Adrenal gland (tissue), 9 donors: ENCODE measurements at regions not wholly inside any gene's neighbourhood (a gene's known extent, or its start where the extent isn't known, plus 50 kb on each side); places are given as distances from the start of the nearest gene placed in this dataset.

Experiments used
- DNase-seq, 7 donors: peaks; one replicate each; pipeline ENCODE4 v3.0.0-alpha.2; 2019 to 2020
- H3K27ac ChIP-seq, 5 donors: fragments of 200-600 bp; sonication (generic) in 4 of 5; 1 replicate in 3 of 5; 2 replicates in 2 of 5; pipeline versions ENCODE4 v1.5.1 to v1.8.0; 2016 to 2020; ENCODE audit warnings: mild to moderate bottlenecking in 1 of 5
- H3K27me3 ChIP-seq: fragments of 200-600 bp; 2 replicates; pipeline ENCODE4 v1.8.0; 2021
- H3K36me3 ChIP-seq, 2 donors: fragments of 200-600 bp; replicated peaks in 1 of 2; 1 replicate in 1 of 2; 2 replicates in 1 of 2; pipeline versions ENCODE4 v1.5.1 to v1.8.0; 2018 to 2022
- H3K4me1 ChIP-seq, 2 donors: fragments of 200-600 bp; replicated peaks in 1 of 2; 1 replicate in 1 of 2; 2 replicates in 1 of 2; pipeline versions ENCODE4 v1.5.1 to v1.8.0; 2018 to 2021
- H3K4me3 ChIP-seq, 4 donors: fragments of 200-600 bp; sonication (generic) in 3 of 4; one replicate each; pipeline ENCODE4 v1.5.1; 2016 to 2018
- H3K9me3 ChIP-seq, 3 donors: fragments of 200-600 bp; sonication (generic) in 1 of 3; replicated peaks in 1 of 3; 1 replicate in 2 of 3; 2 replicates in 1 of 3; pipeline versions ENCODE4 v1.5.1 to v1.8.0; 2016 to 2021
- CTCF ChIP-seq, 6 experiments: fragments of 450-650 bp in 4 of 6; fragments of 200-600 bp in 2 of 6; sonication (generic) in 1 of 6; IDR thresholded peaks; 1 replicate in 5 of 6; 2 replicates in 1 of 6; pipeline versions ENCODE4 v1.5.1 to v1.8.0; 2016 to 2021; ENCODE audit warnings: antibody characterized with exemption in 6 of 6, mild to moderate bottlenecking in 2 of 6, moderate library complexity in 1 of 6
- POLR2A ChIP-seq, 2 donors: fragments of 450-650 bp; IDR thresholded peaks; one replicate each; pipeline ENCODE4 v1.6.1; 2017; ENCODE audit warnings: antibody characterized with exemption in 2 of 2, mild to moderate bottlenecking in 2 of 2, moderate library complexity in 1 of 2
- WGBS, 4 donors: extraction: QIAGEN DNeasy Blood & Tissue Kit in 2 of 4; methylation state at CpG; one replicate each; pipeline versions ENCODE4 v1.1.5 to v1.1.7; 2013 to 2017; 5-methylcytosine and 5-hydroxymethylcytosine counted together
- intact Hi-C, 2 donors: fragments of 100-400 bp; cut with DNase I; formaldehyde crosslinking; loops; one replicate each; pipeline versions ENCODE4 v1.14.1 to v1.15.0; 2022 to 2023
- donor health status: healthy with polysubstance abuse.
- donor health status: Bipolar disorder and iron deficiency.
- donor health status: DM: yes; HTN: yes; CAD: no.
- donor health status: DM: no; HTN: no; CAD: no.
- donor health status: DM: no; HTN: no; CAD: no.

DNA sequence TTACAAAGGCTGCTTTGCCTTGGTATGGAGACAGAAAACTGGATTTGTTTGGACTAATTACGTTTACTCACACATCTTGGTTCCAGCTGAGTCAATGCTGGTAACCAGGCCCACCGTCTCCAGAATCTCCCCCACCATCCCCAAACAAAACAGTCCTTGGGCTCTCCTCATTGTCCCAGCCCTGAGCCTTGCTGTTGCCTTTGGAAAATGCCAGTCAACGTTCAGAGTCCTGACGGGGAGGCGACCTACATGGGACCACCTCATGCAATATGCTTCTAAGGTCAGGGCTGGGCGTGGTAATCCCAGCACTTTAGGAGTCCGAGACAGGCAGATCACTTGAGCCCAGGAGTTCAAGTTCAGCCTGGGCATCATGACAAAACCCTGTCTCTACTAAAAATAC is 85.2 kb upstream of the IQSEC1 start:
- Histone ChIP-seq H3K36me3 (no peaks in the 10 kb centered on the region), H3K9me3 (peaks cover 0 to 5% (median 0%) of the 10 kb centered on the region in 3 donors), H3K4me3 (no peak overlapping the region), H3K27ac (no peak overlapping the region), H3K27me3 (no peaks in the 10 kb centered on the region), H3K4me1 (no peaks in the 10 kb centered on the region)
- DNase-seq, result no peak
- 77 to 83% (median 81%) methylated on average over 7 of the region's 7 CpGs for WGBS, 4 donors
- TF ChIP-seq POLR2A (IDR thresholded peaks at IDR 0.05), result no peak
- TF ChIP-seq CTCF (IDR thresholded peaks at IDR 0.05), result no peak
- intact Hi-C loops, result no loop called here

DNA sequence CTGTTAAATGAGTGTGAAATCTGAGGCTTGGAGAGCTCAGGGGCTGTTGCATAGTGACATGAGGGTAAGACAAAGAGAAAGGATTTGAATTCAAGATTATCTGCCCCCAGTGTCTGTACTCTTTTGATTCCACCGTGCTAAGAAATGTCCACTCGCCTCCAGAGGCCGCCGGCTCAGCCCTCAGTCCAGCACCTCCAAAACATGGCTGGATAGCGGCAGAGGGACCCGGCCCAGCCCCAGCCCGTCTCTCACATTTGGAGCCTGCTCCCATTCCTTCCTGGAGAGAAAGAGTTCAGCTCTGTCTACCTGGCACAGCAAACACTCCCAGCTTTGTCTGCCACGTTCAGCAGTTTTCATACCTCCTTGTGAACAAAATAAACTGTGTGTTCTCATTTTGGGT is 84.8 kb upstream of the IQSEC1 start:
- DNase-seq, result no peak
- 79 to 93% (median 80%) methylated on average over 7 to 8 of the region's 8 CpGs for WGBS, 4 donors
- H3K4me3 ChIP-seq, result no peak overlapping the region
- H3K27ac ChIP-seq, result no peak overlapping the region
- H3K9me3 ChIP-seq, result peaks cover 0 to 5% (median 0%) of the 10 kb centered on the region in 3 donors
- no peaks in the 10 kb centered on the region for H3K36me3 ChIP-seq
- TF ChIP-seq CTCF (IDR thresholded peaks at IDR 0.05) (no peak), POLR2A (IDR thresholded peaks at IDR 0.05) (no peak)
- H3K4me1 ChIP-seq, result no peaks in the 10 kb centered on the region
- H3K27me3 ChIP-seq, result no peaks in the 10 kb centered on the region
- intact Hi-C loops, result no loop called here

GRCh38 chr3:13152826-13153710 is 79.8 kb upstream of the IQSEC1 start:
- intact Hi-C loops, result no loop called here
- no peaks in the 10 kb centered on the region for H3K27me3 ChIP-seq
- H3K4me1 ChIP-seq, result no peaks in the 10 kb centered on the region
- H3K9me3 ChIP-seq, result peaks cover 0 to 5% (median 0%) of the 10 kb centered on the region in 3 donors
- DNase-seq, result no peak
- 66 to 78% (median 70%) methylated on average over 8 to 11 of the region's 11 CpGs for WGBS, 4 donors
- no peak overlapping the region for H3K27ac ChIP-seq
- no peaks in the 10 kb centered on the region for H3K36me3 ChIP-seq
- no peak overlapping the region for H3K4me3 ChIP-seq
- no peak for TF ChIP-seq CTCF (IDR thresholded peaks at IDR 0.05)
- TF ChIP-seq POLR2A (IDR thresholded peaks at IDR 0.05), result no peak

DNA sequence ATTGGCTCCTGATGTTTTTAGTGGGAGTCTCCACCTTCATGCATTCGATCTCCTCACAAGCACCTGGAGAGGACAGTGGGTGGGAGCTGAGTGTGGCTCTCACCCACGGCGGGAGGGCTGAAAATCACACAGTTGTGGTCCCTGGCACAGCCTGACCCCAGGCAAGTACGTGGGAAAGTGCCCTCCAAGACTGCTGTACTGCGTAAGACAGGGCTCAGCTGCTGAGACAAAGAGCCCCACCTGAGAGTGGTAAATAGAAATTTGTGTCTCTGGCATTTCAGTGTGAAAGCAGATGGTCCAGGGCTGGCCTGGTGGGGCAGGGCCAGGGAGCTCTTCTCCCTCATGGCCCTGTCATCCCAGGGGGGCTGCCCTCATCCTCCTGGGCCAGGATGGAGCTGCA is 77.4 kb upstream of the IQSEC1 start:
- WGBS, 4 donors, result 83 to 89% (median 87%) methylated on average over 5 of the region's 5 CpGs
- TF ChIP-seq CTCF (IDR thresholded peaks at IDR 0.05) (no peak), POLR2A (IDR thresholded peaks at IDR 0.05) (no peak)
- intact Hi-C loops, result no loop called here
- Histone ChIP-seq H3K27me3 (no peaks in the 10 kb centered on the region), H3K36me3 (no peaks in the 10 kb centered on the region), H3K4me1 (no peaks in the 10 kb centered on the region), H3K27ac (no peak overlapping the region), H3K9me3 (peaks cover 0 to 4% (median 0%) of the 10 kb centered on the region in 3 donors), H3K4me3 (no peak overlapping the region)
- DNase-seq, result no peak
